NCI-H187 treated with DMSO at 0.1 percent for 48 hours (cell line): ENCODE measurements at regions not wholly inside any gene's neighbourhood (a gene's known extent, or its start where the extent isn't known, plus 50 kb on each side); places are given as distances from the start of the nearest gene placed in this dataset.

Experiments used
- DNase-seq: peaks from one replicate; lab custom pipeline; 2025; lab: John Stamatoyannopoulos, UW

DNA sequence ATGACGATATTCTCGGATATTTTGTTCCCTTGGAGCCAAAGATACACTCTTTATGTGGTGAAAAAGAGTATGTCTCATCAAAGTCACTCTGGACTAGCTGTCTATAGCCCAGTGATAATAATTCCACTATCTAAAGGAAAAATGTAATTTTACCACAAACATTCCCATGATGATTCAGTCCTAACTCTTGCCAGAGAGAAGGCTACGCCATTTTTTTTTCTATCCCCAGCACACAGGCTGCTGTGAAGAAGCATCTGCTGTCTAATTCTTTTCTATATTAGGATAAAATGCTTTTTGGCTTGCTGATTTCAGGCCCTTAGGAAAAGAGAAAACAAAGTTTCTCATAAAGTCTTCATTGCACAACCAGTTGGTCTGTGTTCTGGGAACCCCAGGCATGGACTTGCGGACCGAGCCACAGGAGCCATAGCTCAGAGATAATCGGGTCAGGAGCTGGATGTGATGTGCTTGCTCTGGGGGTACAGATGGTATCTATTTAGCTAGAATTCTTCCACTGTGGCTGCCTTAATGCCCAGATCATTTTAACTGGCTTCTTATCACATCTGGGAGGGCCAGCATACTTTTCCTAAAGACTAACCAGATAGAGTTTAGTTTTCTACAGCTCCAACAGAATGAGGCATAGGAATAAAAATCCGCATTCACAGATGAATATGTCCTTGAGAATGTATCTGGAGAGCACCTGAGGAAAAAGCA, 683.7 kb upstream of the ID4 start:
- DNase-seq: no peak

DNA sequence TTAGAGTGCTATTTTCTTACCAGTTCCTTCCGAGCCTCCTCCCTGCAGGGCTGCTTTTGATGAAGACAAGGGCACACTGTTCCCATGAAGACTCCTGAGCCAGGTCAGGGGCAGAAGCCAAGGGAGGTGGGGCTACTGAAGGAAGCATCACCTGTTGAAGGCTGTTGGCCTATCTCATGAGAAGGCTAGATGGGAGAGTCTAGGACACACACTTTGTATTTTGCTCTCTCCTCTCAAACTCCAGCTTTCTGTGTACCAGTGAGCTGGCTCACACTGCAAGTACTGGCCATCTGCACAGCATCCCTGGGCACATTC, 683.2 kb upstream of the ID4 start:
- no peak for DNase-seq

DNA sequence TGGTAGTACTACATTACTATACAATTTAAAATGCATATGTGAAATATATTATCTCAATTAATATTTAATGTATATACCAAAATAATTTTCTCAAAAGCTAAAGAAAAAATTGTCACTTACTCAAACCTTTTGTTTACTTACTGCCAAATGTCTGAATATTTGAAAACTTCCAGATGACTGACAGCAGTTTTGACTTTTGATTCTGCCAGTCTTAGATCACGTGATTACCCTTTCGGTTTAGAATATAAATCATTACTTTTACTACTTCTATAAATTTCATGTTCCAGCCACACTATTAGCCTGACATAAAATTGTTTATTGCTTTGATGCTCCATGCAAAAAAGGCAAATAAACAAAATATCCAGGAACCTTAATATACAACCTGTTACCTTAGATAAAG, 680.7 kb upstream of the ID4 start:
- no peak for DNase-seq

- no peak for DNase-seq
Observed at GRCh38 chr6:19157486-19157885, 679.7 kb upstream of the ID4 start.

DNA sequence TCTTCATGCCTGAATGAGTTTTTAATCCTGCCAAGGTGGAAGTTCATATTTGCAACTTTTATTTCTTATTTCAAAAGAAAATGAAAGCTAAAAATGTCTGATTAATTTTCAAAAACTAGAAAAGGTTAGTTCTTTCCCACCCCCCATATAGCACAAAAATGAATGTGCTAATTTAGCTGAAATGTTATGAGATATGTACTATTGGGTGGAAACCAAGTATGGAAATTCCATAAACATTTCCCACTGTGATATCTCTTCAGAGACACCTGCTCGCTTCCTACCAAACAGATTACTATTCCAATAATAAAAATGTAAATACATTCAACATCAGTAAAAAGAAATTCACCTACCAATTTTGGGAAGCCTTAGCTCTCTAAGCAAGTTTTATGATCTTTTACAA, 678.6 kb upstream of the ID4 start:
- no peak for DNase-seq

GRCh38 chr6:19159089-19159488, 678.1 kb upstream of the ID4 start:
- no peak for DNase-seq

GRCh38 chr6:19159561-19159960, 677.6 kb upstream of the ID4 start:
- DNase-seq: no peak

- DNase-seq: no peak
Observed at GRCh38 chr6:19160081-19160730, 677.0 kb upstream of the ID4 start.

DNA sequence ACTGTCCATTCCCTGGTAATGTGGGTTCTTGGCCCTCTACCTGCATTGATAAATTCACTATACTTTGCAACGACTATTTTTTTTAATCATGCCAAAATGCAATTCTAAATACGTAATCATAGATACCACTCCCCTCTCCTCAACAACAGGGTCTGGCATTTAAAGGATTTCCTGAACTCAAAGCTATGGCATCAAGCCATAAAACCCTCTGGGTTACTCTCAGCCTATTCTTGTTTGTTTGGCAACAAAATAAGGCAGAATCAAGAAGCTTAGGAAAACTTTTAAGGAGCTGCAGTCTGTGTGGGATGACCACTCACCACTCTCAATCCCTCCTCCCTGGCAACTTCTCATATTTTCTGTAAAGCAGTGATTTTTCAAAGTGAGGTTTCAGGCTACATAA, 669.9 kb upstream of the ID4 start:
- no peak for DNase-seq

DNA sequence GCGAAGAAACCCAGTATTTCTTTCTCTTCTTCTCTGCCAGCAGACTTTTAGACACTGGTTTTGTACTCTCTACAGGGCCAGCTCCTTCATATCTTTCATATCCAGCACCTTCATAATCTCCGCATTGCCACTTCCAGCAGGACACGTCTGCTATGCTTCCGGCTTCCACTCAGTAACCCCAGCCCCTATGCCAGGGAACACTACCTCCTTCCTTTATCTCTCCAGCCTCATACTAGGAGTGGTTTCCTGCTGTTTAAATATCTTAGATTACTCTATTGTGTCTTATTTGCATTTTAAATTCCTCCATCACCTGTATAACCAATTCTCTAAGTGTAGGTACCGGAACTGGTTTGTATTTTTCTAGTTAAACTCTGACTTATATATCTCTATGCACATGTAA, 667.8 kb upstream of the ID4 start:
- DNase-seq: no peak

DNA sequence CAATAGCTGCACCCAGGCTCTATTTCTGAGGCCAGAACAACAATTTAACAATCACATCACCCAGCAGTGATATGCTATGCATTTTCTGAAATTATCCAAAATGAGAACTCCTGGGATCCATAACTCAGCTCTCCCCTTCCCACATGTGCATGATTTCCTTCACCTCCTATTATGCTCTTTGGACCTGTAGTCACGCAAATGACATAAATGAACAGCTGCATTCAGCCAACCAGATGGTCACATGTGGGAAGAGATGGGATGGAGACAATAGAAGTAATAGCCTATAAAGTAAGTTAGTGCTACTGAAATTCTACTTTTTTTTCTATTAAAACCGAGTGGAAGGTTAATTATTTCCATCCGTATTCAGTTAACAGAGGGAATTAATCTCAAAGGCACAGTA, 662.1 kb upstream of the ID4 start:
- DNase-seq: no peak

DNA sequence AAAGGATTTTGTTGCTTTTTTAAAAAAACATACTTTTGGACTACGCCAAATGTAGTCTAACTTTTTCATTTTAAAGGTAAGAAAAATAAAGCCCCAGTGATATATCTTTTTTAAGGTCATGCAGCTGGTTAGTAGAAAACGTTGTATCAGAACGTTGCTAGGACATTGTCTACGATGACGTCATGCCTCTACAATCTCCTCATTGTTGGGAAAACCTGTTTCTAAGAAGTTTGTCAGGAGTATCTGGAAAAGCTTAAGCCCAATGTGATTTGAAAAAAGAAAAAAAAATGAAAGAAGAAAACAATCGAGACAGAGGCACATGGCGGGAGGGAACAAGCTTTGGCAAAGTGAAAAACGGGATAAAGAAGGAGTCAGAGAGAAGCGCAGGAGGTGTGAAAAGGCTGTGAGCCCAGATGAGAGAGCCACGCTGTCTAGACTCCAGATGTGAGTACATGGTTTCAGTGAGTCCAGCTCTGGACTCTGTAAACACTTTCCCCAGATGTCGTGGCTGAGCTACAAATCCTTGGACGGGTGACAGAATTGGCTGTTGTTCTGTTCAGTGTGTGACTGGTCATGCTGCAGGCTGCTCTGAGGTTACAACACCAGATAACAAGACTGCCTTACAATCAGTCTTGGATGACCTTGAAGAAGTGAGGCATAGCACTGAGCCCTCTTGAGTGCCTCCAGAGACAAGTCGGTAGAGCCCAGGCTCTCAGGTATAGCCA, 656.7 kb upstream of the ID4 start:
- DNase-seq: no peak

DNA sequence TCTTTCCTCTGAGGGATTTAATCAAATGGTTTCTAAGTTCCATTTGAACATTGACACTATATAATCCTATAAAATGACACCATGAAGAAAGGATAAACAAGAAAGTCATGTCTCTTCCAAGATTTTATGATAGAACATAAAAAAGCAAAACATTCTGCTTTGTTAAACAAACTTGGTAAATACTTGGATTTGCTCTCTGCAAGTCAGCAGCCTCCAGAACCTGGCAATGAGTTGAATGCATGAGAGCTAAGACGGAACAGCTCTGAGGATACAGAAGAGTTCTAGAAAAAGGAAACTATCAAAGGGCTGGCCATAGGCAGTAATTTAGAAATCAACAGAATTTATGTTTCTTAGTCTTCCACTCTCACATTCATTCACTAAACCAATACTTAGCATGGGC, 656.0 kb upstream of the ID4 start:
- no peak for DNase-seq

DNA sequence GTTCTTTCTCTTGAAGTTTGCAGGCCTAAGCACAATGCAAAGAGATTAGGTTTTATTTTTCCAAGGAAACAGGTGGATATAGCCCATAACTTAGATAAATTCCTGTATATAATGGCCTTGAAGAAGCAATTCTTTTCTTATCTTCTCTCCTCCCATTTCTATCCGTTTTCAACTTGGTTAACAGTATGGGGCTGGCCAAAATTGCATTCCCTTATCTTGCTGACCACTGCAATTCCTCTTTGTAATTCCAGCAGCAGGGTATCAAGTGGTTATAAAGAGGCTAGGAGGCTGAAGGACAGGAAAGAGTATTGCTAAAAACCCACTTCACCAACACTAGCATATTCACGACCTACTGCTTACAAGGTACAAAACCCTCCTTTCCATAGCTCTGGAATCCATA, 643.5 kb upstream of the ID4 start:
- no peak for DNase-seq

GRCh38 chr6:19204445-19204844, 632.7 kb upstream of the ID4 start:
- DNase-seq: no peak

GRCh38 chr6:19205076-19205475, 632.1 kb upstream of the ID4 start:
- no peak for DNase-seq

GRCh38 chr6:19209202-19209601, 628.0 kb upstream of the ID4 start:
- no peak for DNase-seq

- no peak for DNase-seq
Observed at GRCh38 chr6:19210849-19211590, 626.1 kb upstream of the ID4 start.

GRCh38 chr6:19214231-19214630, 622.9 kb upstream of the ID4 start:
- DNase-seq: no peak

DNA sequence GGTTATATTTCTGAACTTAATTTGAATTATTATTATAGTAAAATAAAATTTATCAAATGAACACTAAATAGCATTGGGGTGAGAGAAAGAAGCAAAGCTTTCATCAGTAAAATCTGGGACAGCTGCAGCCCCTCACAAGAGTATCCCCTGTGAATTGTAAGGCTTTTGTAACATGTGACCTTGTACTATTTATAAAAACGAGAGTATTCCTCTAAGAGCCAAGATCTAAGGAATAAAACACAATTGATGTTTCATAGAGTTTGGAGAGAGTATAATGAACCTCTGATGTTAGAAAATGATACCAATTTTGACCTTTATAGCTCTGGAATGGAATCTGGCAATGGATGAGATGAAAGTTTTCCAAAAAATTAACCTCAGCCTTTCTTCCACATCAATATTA, 617.2 kb upstream of the ID4 start:
- DNase-seq: no peak

DNA sequence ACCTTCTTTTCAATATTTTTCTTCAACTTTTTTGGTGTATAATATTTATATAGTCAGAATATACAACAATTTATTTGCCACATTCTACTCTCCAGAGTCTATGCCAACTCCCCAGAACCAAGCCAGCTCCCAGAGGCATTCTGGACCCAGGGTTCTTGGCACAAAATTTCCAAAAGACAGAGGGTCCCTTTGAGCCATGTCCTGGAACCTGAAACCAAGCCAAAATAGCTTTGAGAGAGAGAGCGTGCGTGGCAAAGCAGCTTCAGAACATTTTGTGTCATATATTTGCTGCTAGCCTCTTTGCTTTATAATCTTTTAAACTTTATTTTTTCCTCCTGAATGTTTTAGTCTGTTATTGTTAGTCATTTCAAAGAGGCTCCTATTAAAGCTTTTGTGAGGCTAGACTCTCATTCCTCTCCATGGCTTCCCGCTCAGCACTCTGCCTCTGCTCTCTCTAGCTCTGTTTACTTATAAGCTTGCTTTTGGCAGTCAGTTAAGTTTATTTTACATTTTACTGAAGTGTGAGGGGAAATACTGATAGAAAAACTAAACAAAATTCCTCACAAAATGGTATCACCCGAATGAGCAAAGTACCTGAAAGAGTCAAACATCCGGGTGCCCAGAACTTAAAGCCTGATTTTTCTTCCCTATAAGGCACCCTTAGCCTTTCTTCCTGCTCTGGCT, 605.1 kb upstream of the ID4 start:
- no peak for DNase-seq

- DNase-seq: no peak
Observed at GRCh38 chr6:19245656-19246055, 591.5 kb upstream of the ID4 start.
